CD8-positive, alpha-beta memory T cell (primary cell): ENCODE measurements at regions not wholly inside any gene's neighbourhood (a gene's known extent, or its start where the extent isn't known, plus 50 kb on each side); places are given as distances from the start of the nearest gene placed in this dataset.
A peak's percentile ranks its signal among the peaks of the same experiment; 100 is the strongest.
"Not testable (repeated sequence)": the region's sequence is repeated elsewhere in the genome, so short reads cannot be mapped to it uniquely, and the experiment has no call there.

ENCODE experiments used
- CTCF ChIA-PET: fragments of 350-600 bp; sonication (Branson Sonifier 250); formaldehyde crosslinking; loops from one replicate; lab custom pipeline; 2021; ENCODE audit warnings: antibody characterized with exemption; lab: Charles Lee
- POLR2A ChIA-PET: fragments of 350-600 bp; sonication (Branson Sonifier 250); formaldehyde crosslinking; loops from one replicate; lab custom pipeline; 2021; ENCODE audit warnings: antibody characterized with exemption; lab: Charles Lee
- DNase-seq, 5 donors: peaks; one replicate each; pipeline versions ENCODE4 v3.0.0 to v3.0.0-alpha.2; 2020 to 2022; ENCODE audit warnings: mixed read lengths in 1 of 5
- H3K27ac ChIP-seq: one replicate; pipeline ENCODE4 v1.7.0; 2013; ENCODE audit warnings: low read depth, mild to moderate bottlenecking, low read length, moderate library complexity
- H3K27me3 ChIP-seq: 2 replicates; pipeline ENCODE4 v1.7.0; 2013; ENCODE audit warnings: low read length, mild to moderate bottlenecking; ENCODE audit not compliant: insufficient read depth, poor library complexity, severe bottlenecking
- H3K36me3 ChIP-seq: 2 replicates; pipeline ENCODE4 v1.7.0; 2013; ENCODE audit warnings: mild to moderate bottlenecking, low read length, moderate library complexity; ENCODE audit not compliant: insufficient read depth
- H3K4me1 ChIP-seq: 2 replicates; pipeline ENCODE4 v1.7.0; 2013; ENCODE audit warnings: mild to moderate bottlenecking, low read length, moderate library complexity; ENCODE audit not compliant: insufficient read depth
- H3K4me3 ChIP-seq: 2 replicates; pipeline ENCODE4 v1.7.0; 2013; ENCODE audit warnings: mild to moderate bottlenecking, low read length
- H3K9me3 ChIP-seq: 2 replicates; pipeline ENCODE4 v1.7.0; 2013; ENCODE audit warnings: mild to moderate bottlenecking, low read length
- H3K27ac Mint-ChIP-seq, 8 donors: one replicate each; pipeline ENCODE4 v1.8.0; 2020 to 2021; ENCODE audit warnings: mixed read lengths in 8 of 8, mild to moderate bottlenecking in 6 of 8, inconsistent platforms in 3 of 8, moderate library complexity in 3 of 8
- H3K27me3 Mint-ChIP-seq, 2 donors: one replicate each; pipeline ENCODE4 v1.8.0; 2020 to 2021; ENCODE audit warnings: mixed read lengths in 2 of 2, mild to moderate bottlenecking in 1 of 2, moderate library complexity in 1 of 2
- H3K36me3 Mint-ChIP-seq, 3 donors: one replicate each; pipeline ENCODE4 v1.8.0; 2020 to 2021; ENCODE audit warnings: mixed read lengths in 3 of 3, inconsistent platforms in 1 of 3, mild to moderate bottlenecking in 1 of 3
- H3K4me1 Mint-ChIP-seq, 3 donors: one replicate each; pipeline ENCODE4 v1.8.0; 2020 to 2021; ENCODE audit warnings: mixed read lengths in 3 of 3, inconsistent platforms in 1 of 3, mild to moderate bottlenecking in 1 of 3
- H3K4me3 Mint-ChIP-seq, 7 donors: one replicate each; pipeline ENCODE4 v1.8.0; 2020 to 2021; ENCODE audit warnings: mixed read lengths in 7 of 7, mild to moderate bottlenecking in 6 of 7, moderate library complexity in 4 of 7, inconsistent platforms in 2 of 7
- H3K9me3 Mint-ChIP-seq, 5 donors: one replicate each; pipeline ENCODE4 v1.8.0; 2020 to 2022; ENCODE audit warnings: mixed read lengths in 5 of 5, mild to moderate bottlenecking in 3 of 5, moderate library complexity in 2 of 5, inconsistent platforms in 1 of 5

DNA sequence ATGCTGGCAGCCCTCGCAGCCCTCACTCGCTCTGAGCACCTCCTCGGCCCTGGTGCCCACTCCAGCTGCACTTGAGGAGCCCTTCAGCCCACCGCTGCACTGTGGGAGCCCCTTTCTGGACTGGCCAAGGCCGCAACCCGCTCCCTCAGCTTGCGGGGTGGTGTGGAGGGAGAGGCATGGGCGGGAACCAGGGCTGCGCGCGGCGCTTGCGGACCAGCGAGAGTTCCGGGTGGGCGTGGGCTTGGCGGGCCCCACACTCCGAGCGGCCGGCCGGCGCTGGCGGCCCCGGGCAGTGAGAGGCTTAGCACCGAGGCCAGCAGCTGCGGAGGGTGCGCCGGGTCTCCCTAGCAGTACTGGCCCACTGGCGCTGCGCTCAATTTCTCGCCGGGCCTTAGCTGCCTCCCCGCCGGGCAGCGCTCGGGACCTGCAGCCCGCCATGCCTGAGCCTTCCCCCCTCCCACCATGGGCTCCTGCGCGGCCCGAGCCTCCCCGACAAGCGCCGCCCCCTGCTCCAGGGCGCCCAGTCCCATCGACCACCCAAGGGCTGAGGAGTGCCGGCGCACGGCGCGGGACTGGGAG lies 283.7 kb upstream of the TMEM132C start:
- POLR2A ChIA-PET, H3K27me3 Mint-ChIP-seq, DNase-seq, H3K9me3 Mint-ChIP-seq, H3K4me1 Mint-ChIP-seq, H3K4me3 ChIP-seq, CTCF ChIA-PET, H3K36me3 ChIP-seq, H3K27ac Mint-ChIP-seq, H3K27ac ChIP-seq, H3K36me3 Mint-ChIP-seq, H3K9me3 ChIP-seq, H3K4me1 ChIP-seq, H3K27me3 ChIP-seq, H3K4me3 Mint-ChIP-seq: not testable (repeated sequence)

DNA sequence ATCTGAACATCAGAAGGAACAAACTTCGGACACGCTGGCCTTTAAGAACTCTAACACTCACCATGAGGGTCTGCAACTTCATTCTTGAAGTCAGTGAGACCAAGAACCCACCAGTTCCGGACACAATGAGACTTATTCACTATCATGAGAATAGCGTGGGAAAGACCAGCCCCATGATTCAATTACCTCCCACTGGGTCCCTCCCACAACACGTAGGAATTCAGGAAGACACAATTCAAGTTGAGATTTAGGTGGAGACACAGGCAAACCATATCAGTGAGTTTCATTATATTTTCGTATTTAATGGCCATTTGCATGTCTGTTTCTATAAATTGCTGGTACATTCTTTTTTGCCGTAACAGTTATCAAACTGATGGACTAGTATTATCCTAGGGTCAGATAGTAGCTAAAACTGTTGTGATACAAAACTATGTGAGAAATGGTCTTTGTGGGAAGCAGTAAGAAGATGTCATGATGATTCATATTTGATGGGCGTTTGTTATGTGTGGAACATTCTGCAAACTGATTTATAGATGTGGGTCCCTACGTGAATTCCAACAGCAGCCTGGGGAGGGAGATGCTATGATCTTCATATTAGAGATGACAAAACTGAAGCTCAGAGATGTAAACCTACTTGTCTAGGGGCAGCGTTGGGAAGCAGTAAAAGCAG lies 282.4 kb upstream of the TMEM132C start:
- H3K4me3 Mint-ChIP-seq = no peak overlapping the region
- Histone ChIP-seq H3K9me3 (no peaks in the 10 kb centered on the region), H3K27ac (no peak overlapping the region), H3K36me3 (no peaks in the 10 kb centered on the region), H3K27me3 (no peaks in the 10 kb centered on the region), H3K4me3 (no peak overlapping the region), H3K4me1 (no peaks in the 10 kb centered on the region)
- DNase-seq = no peak
- CTCF ChIA-PET = no interaction called here
- H3K27me3 Mint-ChIP-seq = no peaks in the 10 kb centered on the region
- peaks cover 2 to 8% (median 4%) of the 10 kb centered on the region in 5 donors for H3K9me3 Mint-ChIP-seq
- H3K36me3 Mint-ChIP-seq = no peaks in the 10 kb centered on the region
- no peaks in the 10 kb centered on the region for H3K4me1 Mint-ChIP-seq
- H3K27ac Mint-ChIP-seq = no peak overlapping the region
- POLR2A ChIA-PET = no interaction called here

DNA sequence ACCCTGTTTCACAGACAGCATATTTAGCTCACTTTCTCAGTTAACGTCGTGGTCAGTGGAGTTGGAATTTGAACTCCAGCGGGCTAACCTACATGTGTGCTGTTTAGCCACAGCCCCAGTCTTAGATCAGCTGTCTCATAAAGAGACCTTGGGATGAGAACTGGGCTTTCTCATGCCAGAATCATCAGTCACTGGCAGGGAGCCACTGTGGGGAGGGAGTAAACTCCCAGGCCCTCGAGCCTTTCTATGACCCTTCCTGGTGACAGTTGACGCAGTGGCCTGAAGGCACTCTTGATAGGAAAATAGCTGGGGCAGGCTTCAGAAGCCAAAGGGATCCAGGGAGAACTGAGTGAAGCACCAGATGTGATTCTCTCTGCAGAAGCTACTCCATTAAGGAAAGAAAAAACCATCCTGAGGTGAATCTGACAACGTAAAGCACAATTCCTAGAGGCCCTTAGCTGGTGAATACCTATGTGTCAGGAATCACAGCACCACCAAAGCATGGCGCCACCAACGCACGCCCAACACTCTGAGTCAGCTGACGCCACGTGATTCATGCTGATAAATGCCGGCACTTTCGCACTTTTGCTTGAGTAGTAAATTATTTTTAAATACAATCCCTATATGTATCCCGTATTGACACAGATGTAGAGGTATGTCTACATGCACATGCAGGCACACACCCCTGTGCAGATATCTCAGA lies 279.6 kb upstream of the TMEM132C start:
- Mint-ChIP-seq H3K36me3 (no peaks in the 10 kb centered on the region), H3K4me1 (no peaks in the 10 kb centered on the region), H3K4me3 (no peak overlapping the region), H3K27me3 (no peaks in the 10 kb centered on the region), H3K9me3 (peaks cover 2 to 12% (median 4%) of the 10 kb centered on the region in 5 donors), H3K27ac (no peak overlapping the region)
- H3K4me3 ChIP-seq = no peak overlapping the region
- H3K4me1 ChIP-seq = no peaks in the 10 kb centered on the region
- H3K36me3 ChIP-seq = no peaks in the 10 kb centered on the region
- ChIA-PET CTCF (no interaction called here), POLR2A (no interaction called here)
- H3K27me3 ChIP-seq = no peaks in the 10 kb centered on the region
- no peaks in the 10 kb centered on the region for H3K9me3 ChIP-seq
- no peak for DNase-seq
- no peak overlapping the region for H3K27ac ChIP-seq

DNA sequence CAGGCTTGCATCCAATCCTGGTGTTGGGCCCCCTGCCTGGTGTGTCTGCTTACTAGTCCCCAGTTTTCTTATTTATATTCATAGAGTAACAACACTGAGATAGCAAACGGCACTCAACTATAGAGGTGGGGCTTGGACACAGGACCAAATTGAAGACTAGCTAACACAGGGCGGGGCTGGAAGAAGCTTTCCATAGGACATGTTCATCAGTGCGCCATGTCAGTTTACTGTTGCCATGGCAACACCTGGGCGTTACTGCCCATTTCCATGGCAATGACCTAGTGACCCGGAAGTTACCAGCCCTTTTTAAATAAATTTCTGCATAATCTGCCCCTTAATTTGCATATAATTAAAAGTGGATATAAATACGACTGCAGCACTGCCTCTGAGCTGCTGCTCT lies 275.5 kb upstream of the TMEM132C start:
- H3K36me3 Mint-ChIP-seq = no peaks in the 10 kb centered on the region
- no peak overlapping the region for H3K27ac Mint-ChIP-seq
- H3K9me3 Mint-ChIP-seq = peaks cover 1 to 24% (median 3%) of the 10 kb centered on the region in 5 donors
- no peak overlapping the region for H3K27ac ChIP-seq
- H3K4me3 ChIP-seq = no peak overlapping the region
- ChIA-PET POLR2A (no interaction called here), CTCF (no interaction called here)
- no peaks in the 10 kb centered on the region for H3K9me3 ChIP-seq
- DNase-seq = no peak
- no peaks in the 10 kb centered on the region for H3K36me3 ChIP-seq
- H3K27me3 ChIP-seq = no peaks in the 10 kb centered on the region
- H3K27me3 Mint-ChIP-seq = no peaks in the 10 kb centered on the region
- no peaks in the 10 kb centered on the region for H3K4me1 Mint-ChIP-seq
- H3K4me1 ChIP-seq = no peaks in the 10 kb centered on the region
- H3K4me3 Mint-ChIP-seq = no peak overlapping the region

DNA sequence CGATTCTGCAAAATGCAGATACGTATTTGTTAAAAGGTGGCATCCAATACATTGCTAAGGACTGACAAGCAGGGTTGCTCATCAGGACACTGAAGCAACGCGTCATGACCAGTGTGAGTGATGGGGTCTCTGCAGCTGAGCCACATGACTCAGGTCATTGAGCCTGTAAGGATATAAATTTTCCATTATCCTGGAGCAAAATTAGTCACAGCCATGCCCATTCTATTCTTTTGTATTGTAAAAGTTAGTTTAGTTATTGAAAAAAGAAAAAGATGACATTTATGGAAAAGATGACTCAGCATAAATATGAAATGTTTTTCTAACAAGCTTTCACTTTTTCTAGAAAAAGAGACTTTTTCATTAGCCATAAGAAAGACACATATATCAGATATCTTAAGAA lies 268.0 kb upstream of the TMEM132C start:
- Histone ChIP-seq H3K4me3 (no peak overlapping the region), H3K27me3 (no peaks in the 10 kb centered on the region), H3K27ac (no peak overlapping the region), H3K9me3 (no peaks in the 10 kb centered on the region), H3K4me1 (no peaks in the 10 kb centered on the region), H3K36me3 (no peaks in the 10 kb centered on the region)
- DNase-seq = no peak
- H3K36me3 Mint-ChIP-seq = no peaks in the 10 kb centered on the region
- CTCF ChIA-PET = no interaction called here
- H3K9me3 Mint-ChIP-seq = peaks cover 1 to 19% (median 3%) of the 10 kb centered on the region in 5 donors
- POLR2A ChIA-PET = no interaction called here
- H3K4me1 Mint-ChIP-seq = no peaks in the 10 kb centered on the region
- no peak overlapping the region for H3K4me3 Mint-ChIP-seq
- H3K27me3 Mint-ChIP-seq = no peaks in the 10 kb centered on the region
- H3K27ac Mint-ChIP-seq = no peak overlapping the region

DNA sequence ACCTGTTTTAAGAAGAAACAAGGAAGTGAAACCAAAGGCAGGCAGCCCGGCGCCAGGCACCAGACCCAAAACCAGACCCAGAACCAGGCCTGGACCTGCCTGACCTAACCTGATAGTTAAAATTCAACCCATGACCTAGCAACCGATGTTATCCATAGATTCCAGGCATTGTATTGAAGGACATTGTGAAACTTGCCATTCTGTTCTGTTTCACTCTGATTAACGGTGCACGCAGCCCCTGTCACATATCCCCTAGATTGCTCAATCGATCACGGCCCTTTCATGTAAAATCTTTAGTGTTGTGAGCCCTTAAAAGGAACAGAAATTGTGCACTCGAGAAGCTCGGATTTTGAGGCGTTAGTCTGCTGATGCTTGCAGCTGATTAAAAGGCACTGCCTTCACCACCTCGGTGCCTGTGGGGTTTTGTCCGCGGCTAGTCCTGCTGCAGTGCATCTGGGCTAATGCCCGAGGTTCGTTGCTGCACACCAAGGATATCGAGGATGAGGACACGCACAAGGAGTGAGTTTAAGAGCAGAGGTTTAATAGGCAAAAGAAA lies 262.5 kb upstream of the TMEM132C start:
- Histone ChIP-seq H3K9me3 (no peaks in the 10 kb centered on the region), H3K27ac (no peak overlapping the region), H3K36me3 (no peaks in the 10 kb centered on the region), H3K4me1 (no peaks in the 10 kb centered on the region), H3K4me3 (no peak overlapping the region), H3K27me3 (no peaks in the 10 kb centered on the region)
- no peaks in the 10 kb centered on the region for H3K36me3 Mint-ChIP-seq
- H3K4me1 Mint-ChIP-seq = no peaks in the 10 kb centered on the region
- peaks cover 0 to 11% (median 2%) of the 10 kb centered on the region in 5 donors for H3K9me3 Mint-ChIP-seq
- no peak overlapping the region for H3K4me3 Mint-ChIP-seq
- peaks cover 0 to 3% of the 10 kb centered on the region in 2 donors for H3K27me3 Mint-ChIP-seq
- CTCF ChIA-PET = no interaction called here
- POLR2A ChIA-PET = no interaction called here
- DNase-seq = no peak
- peak overlapping the region in 1 of 8 donors; percentile 69 for H3K27ac Mint-ChIP-seq

DNA sequence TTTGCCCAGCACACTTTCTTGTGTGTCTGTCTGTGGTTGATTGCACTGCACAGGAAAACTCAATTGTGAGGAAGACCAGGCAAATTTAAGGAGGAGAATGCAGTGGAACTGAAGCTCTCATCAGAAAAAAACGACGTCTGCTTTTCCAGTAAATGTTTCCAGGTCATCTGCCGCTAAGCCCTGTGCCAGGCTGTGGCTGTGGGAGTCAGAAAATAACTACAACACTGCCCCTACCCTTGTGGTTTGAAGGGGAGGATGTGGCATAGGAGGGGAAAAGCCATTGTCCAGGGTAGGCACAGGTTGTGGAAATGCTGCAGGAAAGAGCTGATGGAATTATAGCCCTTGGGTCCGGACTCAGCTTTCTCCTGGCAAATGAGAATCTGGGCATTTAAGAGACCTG lies 259.7 kb upstream of the TMEM132C start:
- Mint-ChIP-seq H3K4me3 (no peak overlapping the region), H3K9me3 (peaks cover 0 to 8% (median 2%) of the 10 kb centered on the region in 5 donors), H3K4me1 (no peaks in the 10 kb centered on the region), H3K27ac (no peak overlapping the region), H3K27me3 (peaks cover 0 to 3% of the 10 kb centered on the region in 2 donors), H3K36me3 (no peaks in the 10 kb centered on the region)
- H3K9me3 ChIP-seq = no peaks in the 10 kb centered on the region
- H3K36me3 ChIP-seq = no peaks in the 10 kb centered on the region
- no peak for DNase-seq
- ChIA-PET POLR2A (no interaction called here), CTCF (no interaction called here)
- no peak overlapping the region for H3K4me3 ChIP-seq
- no peaks in the 10 kb centered on the region for H3K4me1 ChIP-seq
- H3K27me3 ChIP-seq = no peaks in the 10 kb centered on the region
- no peak overlapping the region for H3K27ac ChIP-seq

DNA sequence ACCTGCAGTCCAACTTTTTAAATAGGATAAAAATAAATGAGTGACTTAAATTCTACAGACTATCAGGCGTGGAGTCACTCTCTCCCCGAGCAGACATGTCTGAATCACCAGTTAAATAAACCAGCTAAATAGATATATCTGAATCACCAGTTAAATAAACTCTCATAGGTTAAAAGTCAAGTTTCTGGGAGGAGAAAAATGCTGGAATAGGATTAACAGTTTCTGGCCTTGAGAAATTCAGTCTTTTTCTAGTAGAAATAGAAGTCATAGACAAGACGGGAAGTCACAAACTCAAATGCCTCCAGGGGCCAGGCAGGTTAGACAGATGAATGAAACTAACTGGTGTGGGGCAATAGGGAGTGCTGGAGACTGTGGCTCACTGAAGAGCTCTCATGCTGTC lies 258.6 kb upstream of the TMEM132C start:
- no peaks in the 10 kb centered on the region for H3K4me1 ChIP-seq
- H3K9me3 ChIP-seq = no peaks in the 10 kb centered on the region
- Mint-ChIP-seq H3K4me3 (no peak overlapping the region), H3K4me1 (no peaks in the 10 kb centered on the region), H3K9me3 (peaks cover 0 to 8% (median 0%) of the 10 kb centered on the region in 5 donors), H3K36me3 (no peaks in the 10 kb centered on the region), H3K27me3 (peaks cover 0 to 3% of the 10 kb centered on the region in 2 donors), H3K27ac (no peak overlapping the region)
- POLR2A ChIA-PET = no interaction called here
- CTCF ChIA-PET = no interaction called here
- H3K27ac ChIP-seq = no peak overlapping the region
- H3K27me3 ChIP-seq = no peaks in the 10 kb centered on the region
- no peak for DNase-seq
- H3K36me3 ChIP-seq = no peaks in the 10 kb centered on the region
- no peak overlapping the region for H3K4me3 ChIP-seq
